NCI-H1930 (cell line): ENCODE measurements at regions not wholly inside any gene's neighbourhood (a gene's known extent, or its start where the extent isn't known, plus 50 kb on each side); places are given as distances from the start of the nearest gene placed in this dataset.

ENCODE experiments used
- DNase-seq, 2 experiments: peaks; one replicate each; lab custom pipeline; 2025; lab: John Stamatoyannopoulos, UW

GRCh38 chr9:108720191-108720642 is 135.6 kb downstream of the ACTL7B start:
- DNase-seq = no peak

GRCh38 chr9:108710424-108710823 is 145.4 kb downstream of the ACTL7B start:
- DNase-seq = no peak

- DNase-seq = no peak
Observed at GRCh38 chr9:108709997-108710396, 145.8 kb downstream of the ACTL7B start.

- DNase-seq = no peak
Observed at GRCh38 chr9:108709126-108709525, 146.7 kb downstream of the ACTL7B start.

GRCh38 chr9:108708448-108708847 is 147.3 kb downstream of the ACTL7B start:
- DNase-seq = no peak

GRCh38 chr9:108707120-108707519 is 148.7 kb downstream of the ACTL7B start:
- DNase-seq = no peak

- no peak for DNase-seq
Observed at GRCh38 chr9:108704156-108704852, 151.5 kb downstream of the ACTL7B start.

GRCh38 chr9:108703429-108703828 is 152.4 kb downstream of the ACTL7B start:
- DNase-seq = no peak

GRCh38 chr9:108702681-108703080 is 153.1 kb downstream of the ACTL7B start:
- DNase-seq = no peak

GRCh38 chr9:108698801-108699200 is 157.0 kb downstream of the ACTL7B start:
- DNase-seq = no peak

- DNase-seq = no peak
Observed at GRCh38 chr9:108698231-108698630, 157.6 kb downstream of the ACTL7B start.

GRCh38 chr9:108696156-108696555 is 159.6 kb downstream of the ACTL7B start:
- no peak for DNase-seq

- DNase-seq = no peak
Observed at GRCh38 chr9:108694170-108694569, 161.6 kb downstream of the ACTL7B start.

GRCh38 chr9:108691614-108692013 is 164.2 kb downstream of the ACTL7B start:
- DNase-seq = no peak

GRCh38 chr9:108688676-108689075 is 167.1 kb downstream of the ACTL7B start:
- no peak for DNase-seq

GRCh38 chr9:108688051-108688450 is 167.7 kb downstream of the ACTL7B start:
- DNase-seq = no peak

GRCh38 chr9:108687006-108687987 is 168.5 kb downstream of the ACTL7B start:
- no peak for DNase-seq

- DNase-seq = no peak
Observed at GRCh38 chr9:108684288-108685025, 171.3 kb downstream of the ACTL7B start.

- no peak for DNase-seq
Observed at GRCh38 chr9:108683245-108683644, 172.5 kb downstream of the ACTL7B start.

- DNase-seq = no peak
Observed at GRCh38 chr9:108681851-108682590, 173.8 kb downstream of the ACTL7B start.

- no peak for DNase-seq
Observed at GRCh38 chr9:108680946-108681345, 174.8 kb downstream of the ACTL7B start.

- no peak for DNase-seq
Observed at GRCh38 chr9:108677776-108678175, 178.0 kb downstream of the ACTL7B start.
